SK-N-SH (cell line): ENCODE measurements at regions not wholly inside any gene's neighbourhood (a gene's known extent, or its start where the extent isn't known, plus 50 kb on each side); places are given as distances from the start of the nearest gene placed in this dataset.
A peak's percentile ranks its signal among the peaks of the same experiment; 100 is the strongest.

Source experiments
- CTCF ChIA-PET: fragments of 300-600, 350-600 bp; formaldehyde crosslinking; extraction: SDS; loops from one replicate; lab custom pipeline; 2021; lab: Yijun Ruan, JAX
- POLR2A ChIA-PET: fragments of 350-600 bp; sonication (Branson Sonifier 250); formaldehyde crosslinking; extraction: SDS; loops from one replicate; lab custom pipeline; 2020; ENCODE audit warnings: antibody characterized with exemption, inconsistent platforms; lab: Yijun Ruan, JAX
- DNase-seq: peaks from one replicate; pipeline ENCODE4 v3.0.0; 2012
- H2AFZ ChIP-seq: fragments of 200-600 bp; sonication (generic); 2 replicates; pipeline ENCODE4 v1.8.1; 2016; ENCODE audit warnings: antibody characterized with exemption, mild to moderate bottlenecking, low read depth
- H3F3A ChIP-seq: fragments of 200-600 bp; sonication (generic); replicated peaks from 2 replicates; pipeline ENCODE3; 2016; ENCODE audit warnings: antibody characterized with exemption, mild to moderate bottlenecking; ENCODE audit not compliant: insufficient read depth
- H3K27ac ChIP-seq, 2 experiments: fragments of 200-500 bp in 1 of 2; fragments of 200-600 bp in 1 of 2; sonication (Bioruptor generic) in 1 of 2; sonication (generic), shearing (Covaris generic) in 1 of 2; 2 replicates each; pipeline versions ENCODE4 v1.5.1 to v1.6.1; 2014 to 2016; ENCODE audit warnings: low read depth in 2 of 2, inconsistent platforms in 1 of 2, low read length in 1 of 2, mild to moderate bottlenecking in 1 of 2, mixed read lengths in 1 of 2
- H3K27me3 ChIP-seq: fragments of 200-600 bp; sonication (generic), shearing (Covaris generic); 2 replicates; pipeline ENCODE4 v1.6.1; 2016; ENCODE audit warnings: mixed run types; ENCODE audit not compliant: insufficient read depth
- H3K36me3 ChIP-seq, 2 experiments: fragments of 200-500 bp in 1 of 2; fragments of 200-600 bp in 1 of 2; sonication (Bioruptor generic) in 1 of 2; sonication (generic) in 1 of 2; replicated peaks in 1 of 2; 2 replicates each; pipeline versions ENCODE3 to v1.5.1; 2014 to 2016; ENCODE audit warnings: low read length in 1 of 2, mild to moderate bottlenecking in 1 of 2; ENCODE audit not compliant: insufficient read depth in 2 of 2, control insufficient read depth in 1 of 2
- H3K4me1 ChIP-seq, 2 experiments: fragments of 200-500 bp in 1 of 2; fragments of 200-600 bp in 1 of 2; sonication (Bioruptor generic) in 1 of 2; sonication (generic), shearing (Covaris generic) in 1 of 2; 2 replicates each; pipeline versions ENCODE4 v1.5.1 to v1.6.1; 2014 to 2016; ENCODE audit warnings: low read depth in 1 of 2, low read length in 1 of 2, mixed run types in 1 of 2; ENCODE audit not compliant: insufficient read depth in 2 of 2, control insufficient read depth in 1 of 2
- H3K4me2 ChIP-seq: fragments of 200-600 bp; sonication (generic), shearing (Covaris generic); 2 replicates; pipeline ENCODE4 v1.6.1; 2017; ENCODE audit warnings: mixed run types
- H3K4me3 ChIP-seq, 2 experiments: fragments of 200-500 bp in 1 of 2; fragments of 200-600 bp in 1 of 2; sonication (Bioruptor generic) in 1 of 2; sonication (generic), shearing (Covaris generic) in 1 of 2; 2 replicates each; pipeline versions ENCODE4 v1.5.1 to v1.8.1; 2014 to 2016; ENCODE audit warnings: low read depth in 2 of 2, inconsistent platforms in 1 of 2, low read length in 1 of 2, mild to moderate bottlenecking in 1 of 2, mixed read lengths in 1 of 2, moderate library complexity in 1 of 2
- H3K79me2 ChIP-seq: fragments of 200-600 bp; sonication (generic); 2 replicates; pipeline ENCODE4 v1.8.1; 2017; ENCODE audit warnings: mild to moderate bottlenecking; ENCODE audit not compliant: insufficient read depth
- H3K9ac ChIP-seq: fragments of 200-600 bp; sonication (generic); 2 replicates; pipeline ENCODE4 v1.6.1; 2017; ENCODE audit warnings: mixed run types
- H3K9me2 ChIP-seq: fragments of 200-600 bp; sonication (generic); 2 replicates; pipeline ENCODE4 v1.6.1; 2017; ENCODE audit warnings: mixed run types
- H3K9me3 ChIP-seq: fragments of 200-600 bp; sonication (generic); 2 replicates; pipeline ENCODE4 v1.6.1; 2017; ENCODE audit warnings: mixed run types, mild to moderate bottlenecking, moderate library complexity
- H4K20me1 ChIP-seq: fragments of 200-600 bp; sonication (generic); 2 replicates; pipeline ENCODE4 v1.6.1; 2017; ENCODE audit warnings: mild to moderate bottlenecking, mixed run types; ENCODE audit not compliant: insufficient read depth
- ELF1 ChIP-seq: IDR thresholded peaks from 2 replicates; pipeline ENCODE4 v1.4.0; 2012
- EP300 ChIP-seq, 2 experiments: IDR thresholded peaks; 2 replicates each; pipeline versions ENCODE4 v1.4.0 to v1.6.1; 2012; ENCODE audit warnings: borderline replicate concordance in 1 of 2, low read depth in 1 of 2, low read length in 1 of 2
- FOSL2 ChIP-seq: IDR thresholded peaks from 2 replicates; pipeline ENCODE4 v1.4.0; 2012; ENCODE audit warnings: low read depth, mild to moderate bottlenecking, moderate library complexity, borderline replicate concordance
- FOXM1 ChIP-seq: IDR thresholded peaks from 2 replicates; pipeline ENCODE4 v1.4.0; 2012; ENCODE audit warnings: low read depth, mild to moderate bottlenecking
- MXI1 ChIP-seq: IDR thresholded peaks from 2 replicates; pipeline ENCODE4 v1.6.1; 2012; ENCODE audit warnings: mild to moderate bottlenecking, low read depth, low read length, improper control_type of control experiment
- NFIC ChIP-seq: IDR thresholded peaks from 2 replicates; pipeline ENCODE4 v1.4.0; 2012; ENCODE audit warnings: borderline replicate concordance
- NRF1 ChIP-seq: IDR thresholded peaks from 2 replicates; pipeline ENCODE4 v1.6.1; 2012; ENCODE audit warnings: low read depth, mild to moderate bottlenecking, low read length
- POLR2AphosphoS5 ChIP-seq: IDR thresholded peaks from 2 replicates; pipeline ENCODE4 v1.6.1; 2012; ENCODE audit warnings: low read depth, low read length
- RFX5 ChIP-seq: IDR thresholded peaks from 2 replicates; pipeline ENCODE4 v1.6.1; 2012; ENCODE audit warnings: mild to moderate bottlenecking, improper control_type of control experiment, low read length
- RXRA ChIP-seq: IDR thresholded peaks from 2 replicates; pipeline ENCODE4 v1.4.0; 2012; ENCODE audit warnings: low read depth, mild to moderate bottlenecking, borderline replicate concordance
- SMC3 ChIP-seq: IDR thresholded peaks from 2 replicates; pipeline ENCODE4 v1.6.1; 2012; ENCODE audit warnings: low read depth, low read length, improper control_type of control experiment
- TAF1 ChIP-seq: IDR thresholded peaks from 2 replicates; pipeline ENCODE4 v1.6.1; 2012; ENCODE audit warnings: low read depth, mild to moderate bottlenecking, low read length, moderate library complexity, borderline replicate concordance
- TCF12 ChIP-seq: IDR thresholded peaks from 2 replicates; pipeline ENCODE4 v1.4.0; 2012
- TEAD4 ChIP-seq: IDR thresholded peaks from 2 replicates; pipeline ENCODE4 v1.4.0; 2012; ENCODE audit warnings: mild to moderate bottlenecking, borderline replicate concordance; ENCODE audit not compliant: insufficient read depth
- YY1 ChIP-seq: IDR thresholded peaks from 2 replicates; pipeline ENCODE4 v1.4.0; 2012; ENCODE audit warnings: low read depth, mild to moderate bottlenecking
- WGBS: methylation state at CpG from one replicate; pipeline ENCODE4 v1.1.6; 2017; ENCODE audit warnings: low lambda C conversion rate; 5-methylcytosine and 5-hydroxymethylcytosine counted together
- TF ChIP-seq, protein P1 (sequence below): fragments of 200-600 bp; sonication (generic); IDR thresholded peaks from 2 replicates; pipeline ENCODE4 v1.6.1; 2017; ENCODE audit warnings: antibody characterized with exemption, mild to moderate bottlenecking, moderate library complexity
- TF ChIP-seq, protein P2 (sequence below): IDR thresholded peaks from 2 replicates; pipeline ENCODE4 v1.4.0; 2012; ENCODE audit warnings: low read depth
- TF ChIP-seq, protein P3 (sequence below): fragments of 150-350 bp; IDR thresholded peaks from 2 replicates; pipeline ENCODE4 v1.6.1; 2016; ENCODE audit warnings: mild to moderate bottlenecking, low read depth, low read length
- TF ChIP-seq, protein P4 (sequence below): IDR thresholded peaks from 2 replicates; pipeline ENCODE4 v1.4.0; 2012; ENCODE audit warnings: low read depth, borderline replicate concordance
- TF ChIP-seq, protein P5 (sequence below): IDR thresholded peaks from 2 replicates; pipeline ENCODE4 v1.6.1; 2012; ENCODE audit warnings: mild to moderate bottlenecking, low read depth, low read length, moderate library complexity
- TF ChIP-seq, protein P6 (sequence below): IDR thresholded peaks from 2 replicates; pipeline ENCODE4 v1.4.0; 2012; ENCODE audit warnings: low read depth, borderline replicate concordance

DNA sequence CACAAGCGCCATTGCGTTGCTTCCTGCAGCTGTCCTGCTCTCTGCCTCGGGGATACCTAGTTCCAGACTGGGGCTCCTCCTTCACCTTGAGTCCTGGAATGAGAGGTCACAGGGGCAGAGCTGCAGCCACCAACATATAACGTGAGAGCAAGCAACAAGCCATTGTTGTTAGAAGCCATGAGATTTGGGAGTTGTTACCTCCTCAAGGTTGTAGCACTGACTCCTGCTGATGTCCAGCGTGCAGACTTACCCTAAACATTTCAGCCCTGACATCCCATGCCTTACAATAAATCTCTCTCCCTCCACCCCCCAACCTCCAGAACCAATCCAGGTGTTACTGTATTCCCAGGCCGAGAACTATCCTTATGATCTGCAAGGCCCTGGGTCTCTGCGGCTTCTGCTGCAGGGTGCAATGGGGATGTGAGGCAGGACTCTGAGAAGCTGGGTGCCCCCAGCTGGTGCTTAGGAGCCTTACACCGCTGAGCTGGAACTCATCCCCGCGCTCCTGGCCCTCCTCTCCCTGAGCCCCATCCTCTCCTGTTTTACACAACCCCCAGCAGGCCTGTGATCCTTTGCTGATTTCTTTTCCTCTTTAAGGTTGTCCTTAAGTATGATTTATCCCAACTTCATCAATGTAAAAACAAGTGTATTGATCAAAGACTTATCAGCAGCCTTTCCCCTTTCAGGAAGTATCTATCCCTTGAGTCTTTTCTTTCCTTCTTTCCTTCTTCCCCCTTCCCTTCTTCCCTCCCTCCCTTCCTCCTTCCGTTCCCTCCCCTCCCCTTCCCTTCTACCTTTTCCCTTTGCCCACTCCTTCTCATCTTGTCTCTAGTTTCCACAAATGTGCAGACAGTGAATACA lies 84.2 kb upstream of the ABHD2 start (continued):
- TF ChIP-seq RXRA (no peak), TAF1 (no peak), TCF12 (no peak)
- TF ChIP-seq, protein P1, sequence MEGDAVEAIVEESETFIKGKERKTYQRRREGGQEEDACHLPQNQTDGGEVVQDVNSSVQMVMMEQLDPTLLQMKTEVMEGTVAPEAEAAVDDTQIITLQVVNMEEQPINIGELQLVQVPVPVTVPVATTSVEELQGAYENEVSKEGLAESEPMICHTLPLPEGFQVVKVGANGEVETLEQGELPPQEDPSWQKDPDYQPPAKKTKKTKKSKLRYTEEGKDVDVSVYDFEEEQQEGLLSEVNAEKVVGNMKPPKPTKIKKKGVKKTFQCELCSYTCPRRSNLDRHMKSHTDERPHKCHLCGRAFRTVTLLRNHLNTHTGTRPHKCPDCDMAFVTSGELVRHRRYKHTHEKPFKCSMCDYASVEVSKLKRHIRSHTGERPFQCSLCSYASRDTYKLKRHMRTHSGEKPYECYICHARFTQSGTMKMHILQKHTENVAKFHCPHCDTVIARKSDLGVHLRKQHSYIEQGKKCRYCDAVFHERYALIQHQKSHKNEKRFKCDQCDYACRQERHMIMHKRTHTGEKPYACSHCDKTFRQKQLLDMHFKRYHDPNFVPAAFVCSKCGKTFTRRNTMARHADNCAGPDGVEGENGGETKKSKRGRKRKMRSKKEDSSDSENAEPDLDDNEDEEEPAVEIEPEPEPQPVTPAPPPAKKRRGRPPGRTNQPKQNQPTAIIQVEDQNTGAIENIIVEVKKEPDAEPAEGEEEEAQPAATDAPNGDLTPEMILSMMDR: peak; percentile 43
- TF ChIP-seq, protein P2, sequence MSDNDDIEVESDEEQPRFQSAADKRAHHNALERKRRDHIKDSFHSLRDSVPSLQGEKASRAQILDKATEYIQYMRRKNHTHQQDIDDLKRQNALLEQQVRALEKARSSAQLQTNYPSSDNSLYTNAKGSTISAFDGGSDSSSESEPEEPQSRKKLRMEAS: no peak
- TF ChIP-seq, all 33 proteins: peak for 3

DNA sequence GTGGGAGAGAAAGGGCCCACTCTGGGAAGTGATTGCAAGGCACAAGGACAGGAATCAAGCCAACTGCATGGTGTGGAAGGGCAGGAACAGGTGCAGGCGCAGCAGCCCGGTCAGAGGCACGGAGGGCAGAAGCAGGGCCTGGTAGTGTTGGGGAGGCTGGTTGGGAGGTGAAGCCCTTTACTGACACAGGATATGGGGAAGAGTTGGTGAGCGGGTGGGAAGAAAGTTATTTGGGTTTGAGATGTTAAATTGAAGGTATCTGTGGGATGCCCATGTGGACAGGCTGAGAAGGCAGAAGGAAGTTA lies 83.6 kb upstream of the ABHD2 start:
- no peak overlapping the region for H3K9ac ChIP-seq
- H3F3A ChIP-seq: no peaks in the 10 kb centered on the region
- H3K4me2 ChIP-seq: no peak overlapping the region
- WGBS: 86% methylated on average over 4 of the region's 4 CpGs
- TF ChIP-seq YY1: no peak
- TF ChIP-seq FOXM1: no peak
- no peak for TF ChIP-seq TEAD4
- TF ChIP-seq, protein P3, sequence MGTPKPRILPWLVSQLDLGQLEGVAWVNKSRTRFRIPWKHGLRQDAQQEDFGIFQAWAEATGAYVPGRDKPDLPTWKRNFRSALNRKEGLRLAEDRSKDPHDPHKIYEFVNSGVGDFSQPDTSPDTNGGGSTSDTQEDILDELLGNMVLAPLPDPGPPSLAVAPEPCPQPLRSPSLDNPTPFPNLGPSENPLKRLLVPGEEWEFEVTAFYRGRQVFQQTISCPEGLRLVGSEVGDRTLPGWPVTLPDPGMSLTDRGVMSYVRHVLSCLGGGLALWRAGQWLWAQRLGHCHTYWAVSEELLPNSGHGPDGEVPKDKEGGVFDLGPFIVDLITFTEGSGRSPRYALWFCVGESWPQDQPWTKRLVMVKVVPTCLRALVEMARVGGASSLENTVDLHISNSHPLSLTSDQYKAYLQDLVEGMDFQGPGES: no peak
- TF ChIP-seq, protein P4, sequence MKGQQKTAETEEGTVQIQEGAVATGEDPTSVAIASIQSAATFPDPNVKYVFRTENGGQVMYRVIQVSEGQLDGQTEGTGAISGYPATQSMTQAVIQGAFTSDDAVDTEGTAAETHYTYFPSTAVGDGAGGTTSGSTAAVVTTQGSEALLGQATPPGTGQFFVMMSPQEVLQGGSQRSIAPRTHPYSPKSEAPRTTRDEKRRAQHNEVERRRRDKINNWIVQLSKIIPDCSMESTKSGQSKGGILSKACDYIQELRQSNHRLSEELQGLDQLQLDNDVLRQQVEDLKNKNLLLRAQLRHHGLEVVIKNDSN: no peak
- TF ChIP-seq POLR2AphosphoS5: no peak
- no peak for TF ChIP-seq NFIC
- no peak for TF ChIP-seq RFX5
- TF ChIP-seq, protein P5, sequence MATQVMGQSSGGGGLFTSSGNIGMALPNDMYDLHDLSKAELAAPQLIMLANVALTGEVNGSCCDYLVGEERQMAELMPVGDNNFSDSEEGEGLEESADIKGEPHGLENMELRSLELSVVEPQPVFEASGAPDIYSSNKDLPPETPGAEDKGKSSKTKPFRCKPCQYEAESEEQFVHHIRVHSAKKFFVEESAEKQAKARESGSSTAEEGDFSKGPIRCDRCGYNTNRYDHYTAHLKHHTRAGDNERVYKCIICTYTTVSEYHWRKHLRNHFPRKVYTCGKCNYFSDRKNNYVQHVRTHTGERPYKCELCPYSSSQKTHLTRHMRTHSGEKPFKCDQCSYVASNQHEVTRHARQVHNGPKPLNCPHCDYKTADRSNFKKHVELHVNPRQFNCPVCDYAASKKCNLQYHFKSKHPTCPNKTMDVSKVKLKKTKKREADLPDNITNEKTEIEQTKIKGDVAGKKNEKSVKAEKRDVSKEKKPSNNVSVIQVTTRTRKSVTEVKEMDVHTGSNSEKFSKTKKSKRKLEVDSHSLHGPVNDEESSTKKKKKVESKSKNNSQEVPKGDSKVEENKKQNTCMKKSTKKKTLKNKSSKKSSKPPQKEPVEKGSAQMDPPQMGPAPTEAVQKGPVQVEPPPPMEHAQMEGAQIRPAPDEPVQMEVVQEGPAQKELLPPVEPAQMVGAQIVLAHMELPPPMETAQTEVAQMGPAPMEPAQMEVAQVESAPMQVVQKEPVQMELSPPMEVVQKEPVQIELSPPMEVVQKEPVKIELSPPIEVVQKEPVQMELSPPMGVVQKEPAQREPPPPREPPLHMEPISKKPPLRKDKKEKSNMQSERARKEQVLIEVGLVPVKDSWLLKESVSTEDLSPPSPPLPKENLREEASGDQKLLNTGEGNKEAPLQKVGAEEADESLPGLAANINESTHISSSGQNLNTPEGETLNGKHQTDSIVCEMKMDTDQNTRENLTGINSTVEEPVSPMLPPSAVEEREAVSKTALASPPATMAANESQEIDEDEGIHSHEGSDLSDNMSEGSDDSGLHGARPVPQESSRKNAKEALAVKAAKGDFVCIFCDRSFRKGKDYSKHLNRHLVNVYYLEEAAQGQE: no peak
- TF ChIP-seq, protein P2: no peak
- TF ChIP-seq SMC3: no peak
- no peak for TF ChIP-seq RXRA
- no peak for TF ChIP-seq NRF1
- TF ChIP-seq MXI1: no peak
- TF ChIP-seq EP300 (IDR thresholded peaks at IDR 0.05; ENCODE audit: borderline replicate concordance in 1 of 2, low read depth in 1 of 2, low read length in 1 of 2): no peak
- TF ChIP-seq, protein P6, sequence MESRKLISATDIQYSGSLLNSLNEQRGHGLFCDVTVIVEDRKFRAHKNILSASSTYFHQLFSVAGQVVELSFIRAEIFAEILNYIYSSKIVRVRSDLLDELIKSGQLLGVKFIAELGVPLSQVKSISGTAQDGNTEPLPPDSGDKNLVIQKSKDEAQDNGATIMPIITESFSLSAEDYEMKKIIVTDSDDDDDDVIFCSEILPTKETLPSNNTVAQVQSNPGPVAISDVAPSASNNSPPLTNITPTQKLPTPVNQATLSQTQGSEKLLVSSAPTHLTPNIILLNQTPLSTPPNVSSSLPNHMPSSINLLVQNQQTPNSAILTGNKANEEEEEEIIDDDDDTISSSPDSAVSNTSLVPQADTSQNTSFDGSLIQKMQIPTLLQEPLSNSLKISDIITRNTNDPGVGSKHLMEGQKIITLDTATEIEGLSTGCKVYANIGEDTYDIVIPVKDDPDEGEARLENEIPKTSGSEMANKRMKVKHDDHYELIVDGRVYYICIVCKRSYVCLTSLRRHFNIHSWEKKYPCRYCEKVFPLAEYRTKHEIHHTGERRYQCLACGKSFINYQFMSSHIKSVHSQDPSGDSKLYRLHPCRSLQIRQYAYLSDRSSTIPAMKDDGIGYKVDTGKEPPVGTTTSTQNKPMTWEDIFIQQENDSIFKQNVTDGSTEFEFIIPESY: no peak
- TF ChIP-seq TCF12: no peak
- TF ChIP-seq ELF1: no peak
- TF ChIP-seq FOSL2: no peak
- H3K9me2 ChIP-seq: no peaks in the 10 kb centered on the region
- DNase-seq: no peak
- no peak overlapping the region for H3K27ac ChIP-seq
- POLR2A ChIA-PET: no interaction called here
- H3K79me2 ChIP-seq: no peaks in the 10 kb centered on the region
- no peaks in the 10 kb centered on the region for H3K36me3 ChIP-seq
- H3K4me3 ChIP-seq: no peak overlapping the region
- no peaks in the 10 kb centered on the region for H4K20me1 ChIP-seq
- H3K4me1 ChIP-seq: peaks cover 6 to 7% of the 10 kb centered on the region in 2 experiments; a peak in 1 of 4 replicates
- H3K27me3 ChIP-seq: no peaks in the 10 kb centered on the region
- H2AFZ ChIP-seq: no peak overlapping the region
- no peaks in the 10 kb centered on the region for H3K9me3 ChIP-seq
- CTCF ChIA-PET: interaction anchor here (1.0 to 3.5 kb wide), 4 partner anchors 100 to 110 kb away, joined by 3 to 27 read pairs (median 6); no protein-coding TSS in a partner anchor
